HEK293 (cell line): ENCODE measurements at regions not wholly inside any gene's neighbourhood (a gene's known extent, or its start where the extent isn't known, plus 50 kb on each side); places are given as distances from the start of the nearest gene placed in this dataset.

ENCODE experiments used
- CTCF ChIA-PET: fragments of 350-600 bp; formaldehyde crosslinking; extraction: SDS; loops from one replicate; lab custom pipeline; 2021; ENCODE audit warnings: antibody characterized with exemption; lab: Yijun Ruan, JAX
- POLR2A ChIA-PET: fragments of 300-600 bp; formaldehyde crosslinking; extraction: SDS; loops from one replicate; lab custom pipeline; 2020; ENCODE audit warnings: antibody characterized with exemption, inconsistent platforms; lab: Yijun Ruan, JAX
- H3K27ac ChIP-seq: fragments of 200-500 bp; sonication (Bioruptor generic); 2 replicates; pipeline ENCODE4 v1.5.1; 2014; ENCODE audit warnings: low read depth, low read length, control low read depth, inconsistent platforms; ENCODE audit errors: extremely low read depth
- H3K36me3 ChIP-seq, 2 experiments: fragments of 200-500 bp in 1 of 2; sonication (Bioruptor generic) in 1 of 2; 1 replicate in 1 of 2; 2 replicates in 1 of 2; pipeline ENCODE4 v1.5.1; 2014 to 2017; ENCODE audit warnings: inconsistent platforms in 2 of 2, low read length in 2 of 2; ENCODE audit not compliant: control insufficient read depth in 2 of 2, insufficient read depth in 1 of 2
- H3K4me1 ChIP-seq: fragments of 200-500 bp; sonication (Bioruptor generic); 2 replicates; pipeline ENCODE4 v1.5.1; 2014; ENCODE audit warnings: mild to moderate bottlenecking, low read length, inconsistent platforms; ENCODE audit not compliant: control insufficient read depth, insufficient read depth
- H3K4me3 ChIP-seq: 2 replicates; pipeline ENCODE4 v1.5.1; 2011; ENCODE audit warnings: low read depth, mild to moderate bottlenecking, control low read depth, low read length, moderate library complexity
- H3K9me3 ChIP-seq: fragments of 200-500 bp; sonication (Bioruptor generic); 2 replicates; pipeline ENCODE4 v1.5.1; 2014; ENCODE audit warnings: low read depth, low read length, inconsistent platforms; ENCODE audit not compliant: control insufficient read depth, insufficient read depth
- KLF1 ChIP-seq: fragments of 450-650 bp; formaldehyde crosslinking; IDR thresholded peaks from 2 replicates; pipeline ENCODE4 v1.5.1; 2016; ENCODE audit warnings: missing biosample characterization, missing genetic modification characterization
- KLF16 ChIP-seq: fragments of 450-650 bp; formaldehyde crosslinking; IDR thresholded peaks from 2 replicates; pipeline ENCODE4 v1.5.1; 2017; ENCODE audit warnings: missing biosample characterization, missing genetic modification characterization
- RBAK ChIP-seq: fragments of 450-650 bp; formaldehyde crosslinking; IDR thresholded peaks from 2 replicates; pipeline ENCODE4 v1.5.1; 2016; ENCODE audit warnings: missing biosample characterization, missing genetic modification characterization
- SETDB1 ChIP-seq: IDR thresholded peaks from one replicate; pipeline ENCODE4 v1.6.1; 2017; ENCODE audit warnings: mild to moderate bottlenecking, low read length, moderate library complexity, mixed read lengths; ENCODE audit not compliant: insufficient read length
- TRIM28 ChIP-seq: IDR thresholded peaks from 2 replicates; pipeline ENCODE4 v1.6.1; 2011; ENCODE audit warnings: low read length, control low read depth, borderline replicate concordance
- YY1 ChIP-seq: fragments of 450-650 bp; formaldehyde crosslinking; IDR thresholded peaks from 2 replicates; pipeline ENCODE4 v1.5.1; 2018; ENCODE audit warnings: missing biosample characterization, missing genetic modification characterization
- ZNF133 ChIP-seq: fragments of 450-650 bp; formaldehyde crosslinking; IDR thresholded peaks from 2 replicates; pipeline ENCODE4 v1.5.1; 2016; ENCODE audit warnings: missing biosample characterization, missing genetic modification characterization
- ZNF2 ChIP-seq: fragments of 450-650 bp; formaldehyde crosslinking; IDR thresholded peaks from 2 replicates; pipeline ENCODE4 v1.5.1; 2016; ENCODE audit warnings: missing biosample characterization, missing genetic modification characterization
- ZNF23 ChIP-seq: fragments of 450-650 bp; formaldehyde crosslinking; IDR thresholded peaks from 2 replicates; pipeline ENCODE4 v1.5.1; 2016; ENCODE audit warnings: missing biosample characterization, missing genetic modification characterization, borderline replicate concordance
- ZNF311 ChIP-seq: fragments of 450-650 bp; formaldehyde crosslinking; IDR thresholded peaks from 2 replicates; pipeline ENCODE4 v1.5.1; 2017; ENCODE audit warnings: missing biosample characterization, missing genetic modification characterization, borderline replicate concordance
- ZNF335 ChIP-seq: fragments of 450-650 bp; formaldehyde crosslinking; conservative IDR thresholded peaks from 2 replicates; pipeline ENCODE4 v1.5.1; 2016; ENCODE audit warnings: missing biosample characterization, missing genetic modification characterization
- ZNF37A ChIP-seq: fragments of 450-650 bp; IDR thresholded peaks from 2 replicates; pipeline ENCODE4 v1.5.1; 2018; ENCODE audit warnings: missing biosample characterization, missing genetic modification characterization
- ZNF48 ChIP-seq: fragments of 450-650 bp; formaldehyde crosslinking; IDR thresholded peaks from 2 replicates; pipeline ENCODE4 v1.5.1; 2016; ENCODE audit warnings: missing biosample characterization, missing genetic modification characterization
- ZNF514 ChIP-seq: fragments of 450-650 bp; formaldehyde crosslinking; IDR thresholded peaks from 2 replicates; pipeline ENCODE4 v1.5.1; 2016; ENCODE audit warnings: missing biosample characterization, missing genetic modification characterization
- ZNF521 ChIP-seq: fragments of 450-650 bp; formaldehyde crosslinking; IDR thresholded peaks from 2 replicates; pipeline ENCODE4 v1.5.1; 2017; ENCODE audit warnings: missing biosample characterization, mild to moderate bottlenecking, missing genetic modification characterization
- ZNF530 ChIP-seq: fragments of 450-650 bp; formaldehyde crosslinking; IDR thresholded peaks from 2 replicates; pipeline ENCODE4 v1.5.1; 2016; ENCODE audit warnings: low read depth, missing biosample characterization, missing genetic modification characterization
- ZNF544 ChIP-seq: fragments of 450-650 bp; formaldehyde crosslinking; IDR thresholded peaks from 2 replicates; pipeline ENCODE4 v1.5.0; 2017; ENCODE audit warnings: missing biosample characterization, missing genetic modification characterization
- ZNF791 ChIP-seq: fragments of 450-650 bp; formaldehyde crosslinking; IDR thresholded peaks from 2 replicates; pipeline ENCODE4 v1.5.1; 2016; ENCODE audit warnings: missing biosample characterization, missing genetic modification characterization
- TF ChIP-seq, protein P1 (sequence below): fragments of 450-650 bp; formaldehyde crosslinking; IDR thresholded peaks from 2 replicates; pipeline ENCODE4 v1.5.1; 2016; ENCODE audit warnings: missing biosample characterization, missing genetic modification characterization
- TF ChIP-seq, protein P2 (sequence below): fragments of 450-650 bp; formaldehyde crosslinking; IDR thresholded peaks from 2 replicates; pipeline ENCODE4 v1.5.1; 2016; ENCODE audit warnings: missing biosample characterization, missing genetic modification characterization
- TF ChIP-seq, protein P3 (sequence below): fragments of 450-650 bp; formaldehyde crosslinking; IDR thresholded peaks from 2 replicates; pipeline ENCODE4 v1.5.1; 2016; ENCODE audit warnings: missing biosample characterization, missing genetic modification characterization, borderline replicate concordance
- TF ChIP-seq, protein P4 (sequence below): fragments of 450-650 bp; formaldehyde crosslinking; IDR thresholded peaks from 2 replicates; pipeline ENCODE4 v1.5.1; 2017; ENCODE audit warnings: missing biosample characterization, mild to moderate bottlenecking, missing genetic modification characterization, moderate library complexity
- TF ChIP-seq, protein P5 (sequence below): fragments of 450-650 bp; formaldehyde crosslinking; IDR thresholded peaks from 2 replicates; pipeline ENCODE4 v1.5.1; 2016; ENCODE audit warnings: missing biosample characterization, missing genetic modification characterization, low read depth
- TF ChIP-seq, protein P6 (sequence below): fragments of 450-650 bp; formaldehyde crosslinking; IDR thresholded peaks from 2 replicates; pipeline ENCODE4 v1.5.1; 2016; ENCODE audit warnings: missing biosample characterization, missing genetic modification characterization
- TF ChIP-seq, protein P7 (sequence below): fragments of 450-650 bp; formaldehyde crosslinking; IDR thresholded peaks from 2 replicates; pipeline ENCODE4 v1.5.1; 2016; ENCODE audit warnings: missing biosample characterization, missing genetic modification characterization

DNA sequence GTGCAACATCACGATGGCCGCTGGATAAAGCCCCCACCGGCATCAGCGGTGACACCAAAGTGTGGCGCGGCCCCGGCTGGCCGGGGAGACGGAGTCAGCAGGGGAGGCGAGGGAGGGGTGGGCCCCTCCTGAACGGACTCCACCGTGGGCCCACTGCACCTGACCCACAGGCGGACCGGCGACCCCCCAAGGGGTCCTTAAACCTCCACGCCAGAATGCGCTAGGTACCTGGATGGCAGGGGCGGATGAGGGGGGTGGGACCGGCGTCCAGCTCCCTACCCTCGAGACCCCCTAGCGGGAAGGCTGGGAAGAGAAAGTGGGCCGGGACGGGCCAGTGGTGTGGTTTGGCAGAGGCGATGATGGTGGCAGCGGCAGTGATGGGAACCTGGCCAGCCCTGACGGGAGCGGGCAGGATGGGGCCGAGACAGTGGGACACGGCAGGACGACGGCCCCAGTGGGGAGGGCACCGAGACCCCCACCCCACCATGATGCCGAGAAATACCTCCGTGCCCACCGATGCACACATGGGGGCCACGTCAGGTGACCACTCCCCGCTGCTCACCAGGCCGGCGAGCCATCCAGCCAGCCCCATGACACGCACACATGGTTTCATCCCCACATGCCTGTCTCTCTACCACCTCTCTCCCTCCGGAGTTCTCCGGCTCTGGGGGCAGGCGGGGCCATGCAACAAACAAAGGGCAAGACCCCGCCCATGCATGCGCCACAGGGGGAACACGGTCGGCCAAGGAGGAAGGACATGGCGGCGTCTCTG lies 771.9 kb upstream of the DEFB115 start:
- TF ChIP-seq, protein P1, sequence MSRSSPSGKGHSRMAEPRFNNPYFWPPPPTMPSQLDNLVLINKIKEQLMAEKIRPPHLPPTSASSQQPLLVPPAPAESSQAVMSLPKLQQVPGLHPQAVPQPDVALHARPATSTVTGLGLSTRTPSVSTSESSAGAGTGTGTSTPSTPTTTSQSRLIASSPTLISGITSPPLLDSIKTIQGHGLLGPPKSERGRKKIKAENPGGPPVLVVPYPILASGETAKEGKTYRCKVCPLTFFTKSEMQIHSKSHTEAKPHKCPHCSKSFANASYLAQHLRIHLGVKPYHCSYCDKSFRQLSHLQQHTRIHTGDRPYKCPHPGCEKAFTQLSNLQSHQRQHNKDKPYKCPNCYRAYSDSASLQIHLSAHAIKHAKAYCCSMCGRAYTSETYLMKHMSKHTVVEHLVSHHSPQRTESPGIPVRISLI (tag by site-specific recombination) = no peak
- no peak for TF ChIP-seq ZNF133 (tag by site-specific recombination)
- TF ChIP-seq, protein P2, sequence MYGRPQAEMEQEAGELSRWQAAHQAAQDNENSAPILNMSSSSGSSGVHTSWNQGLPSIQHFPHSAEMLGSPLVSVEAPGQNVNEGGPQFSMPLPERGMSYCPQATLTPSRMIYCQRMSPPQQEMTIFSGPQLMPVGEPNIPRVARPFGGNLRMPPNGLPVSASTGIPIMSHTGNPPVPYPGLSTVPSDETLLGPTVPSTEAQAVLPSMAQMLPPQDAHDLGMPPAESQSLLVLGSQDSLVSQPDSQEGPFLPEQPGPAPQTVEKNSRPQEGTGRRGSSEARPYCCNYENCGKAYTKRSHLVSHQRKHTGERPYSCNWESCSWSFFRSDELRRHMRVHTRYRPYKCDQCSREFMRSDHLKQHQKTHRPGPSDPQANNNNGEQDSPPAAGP (tag by site-specific recombination) = no peak
- no peak for TF ChIP-seq ZNF530 (tag by site-specific recombination)
- TF ChIP-seq, protein P3, sequence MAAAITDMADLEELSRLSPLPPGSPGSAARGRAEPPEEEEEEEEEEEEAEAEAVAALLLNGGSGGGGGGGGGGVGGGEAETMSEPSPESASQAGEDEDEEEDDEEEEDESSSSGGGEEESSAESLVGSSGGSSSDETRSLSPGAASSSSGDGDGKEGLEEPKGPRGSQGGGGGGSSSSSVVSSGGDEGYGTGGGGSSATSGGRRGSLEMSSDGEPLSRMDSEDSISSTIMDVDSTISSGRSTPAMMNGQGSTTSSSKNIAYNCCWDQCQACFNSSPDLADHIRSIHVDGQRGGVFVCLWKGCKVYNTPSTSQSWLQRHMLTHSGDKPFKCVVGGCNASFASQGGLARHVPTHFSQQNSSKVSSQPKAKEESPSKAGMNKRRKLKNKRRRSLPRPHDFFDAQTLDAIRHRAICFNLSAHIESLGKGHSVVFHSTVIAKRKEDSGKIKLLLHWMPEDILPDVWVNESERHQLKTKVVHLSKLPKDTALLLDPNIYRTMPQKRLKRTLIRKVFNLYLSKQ (tag by site-specific recombination) = no peak
- TF ChIP-seq, protein P4, sequence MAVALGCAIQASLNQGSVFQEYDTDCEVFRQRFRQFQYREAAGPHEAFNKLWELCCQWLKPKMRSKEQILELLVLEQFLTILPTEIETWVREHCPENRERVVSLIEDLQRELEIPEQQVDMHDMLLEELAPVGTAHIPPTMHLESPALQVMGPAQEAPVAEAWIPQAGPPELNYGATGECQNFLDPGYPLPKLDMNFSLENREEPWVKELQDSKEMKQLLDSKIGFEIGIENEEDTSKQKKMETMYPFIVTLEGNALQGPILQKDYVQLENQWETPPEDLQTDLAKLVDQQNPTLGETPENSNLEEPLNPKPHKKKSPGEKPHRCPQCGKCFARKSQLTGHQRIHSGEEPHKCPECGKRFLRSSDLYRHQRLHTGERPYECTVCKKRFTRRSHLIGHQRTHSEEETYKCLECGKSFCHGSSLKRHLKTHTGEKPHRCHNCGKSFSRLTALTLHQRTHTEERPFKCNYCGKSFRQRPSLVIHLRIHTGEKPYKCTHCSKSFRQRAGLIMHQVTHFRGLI (tag by site-specific recombination) = no peak
- no peak for TF ChIP-seq KLF16 (tag by site-specific recombination)
- TF ChIP-seq ZNF2 (tag by site-specific recombination) = no peak
- no peak for TF ChIP-seq ZNF521 (tag by site-specific recombination)
- TF ChIP-seq ZNF791 (tag by site-specific recombination) = no peak
- TF ChIP-seq, protein P5, sequence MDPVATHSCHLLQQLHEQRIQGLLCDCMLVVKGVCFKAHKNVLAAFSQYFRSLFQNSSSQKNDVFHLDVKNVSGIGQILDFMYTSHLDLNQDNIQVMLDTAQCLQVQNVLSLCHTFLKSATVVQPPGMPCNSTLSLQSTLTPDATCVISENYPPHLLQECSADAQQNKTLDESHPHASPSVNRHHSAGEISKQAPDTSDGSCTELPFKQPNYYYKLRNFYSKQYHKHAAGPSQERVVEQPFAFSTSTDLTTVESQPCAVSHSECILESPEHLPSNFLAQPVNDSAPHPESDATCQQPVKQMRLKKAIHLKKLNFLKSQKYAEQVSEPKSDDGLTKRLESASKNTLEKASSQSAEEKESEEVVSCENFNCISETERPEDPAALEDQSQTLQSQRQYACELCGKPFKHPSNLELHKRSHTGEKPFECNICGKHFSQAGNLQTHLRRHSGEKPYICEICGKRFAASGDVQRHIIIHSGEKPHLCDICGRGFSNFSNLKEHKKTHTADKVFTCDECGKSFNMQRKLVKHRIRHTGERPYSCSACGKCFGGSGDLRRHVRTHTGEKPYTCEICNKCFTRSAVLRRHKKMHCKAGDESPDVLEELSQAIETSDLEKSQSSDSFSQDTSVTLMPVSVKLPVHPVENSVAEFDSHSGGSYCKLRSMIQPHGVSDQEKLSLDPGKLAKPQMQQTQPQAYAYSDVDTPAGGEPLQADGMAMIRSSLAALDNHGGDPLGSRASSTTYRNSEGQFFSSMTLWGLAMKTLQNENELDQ (tag by site-specific recombination) = no peak
- no peak for TF ChIP-seq YY1 (tag by site-specific recombination)
- no peak overlapping the region for H3K27ac ChIP-seq
- no peaks in the 10 kb centered on the region for H3K9me3 ChIP-seq
- ChIA-PET POLR2A (no interaction called here), CTCF (no interaction called here)
- H3K4me3 ChIP-seq = no peak overlapping the region
- H3K4me1 ChIP-seq = no peaks in the 10 kb centered on the region
- H3K36me3 ChIP-seq = no peaks in the 10 kb centered on the region

DNA sequence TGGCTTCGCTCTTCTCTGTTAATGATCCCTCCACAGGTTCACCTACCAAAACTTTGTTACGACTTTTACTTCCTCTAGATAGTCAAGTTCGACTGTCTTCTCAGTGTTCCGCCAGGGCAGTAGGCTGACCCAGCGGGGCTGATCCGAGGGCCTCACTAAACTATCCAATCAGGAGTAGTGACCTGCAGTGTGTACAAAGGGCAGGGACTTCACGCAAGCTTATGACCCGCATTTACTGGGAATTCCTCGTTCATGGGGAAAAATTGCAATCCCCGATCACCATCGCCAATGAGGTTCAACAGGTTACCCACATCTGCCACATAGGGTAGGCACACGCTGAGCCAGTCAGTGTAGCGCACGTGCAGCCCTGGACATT lies 771.4 kb upstream of the DEFB115 start:
- TF ChIP-seq SETDB1 (no peak), ZNF544 (tag by site-specific recombination) (no peak), TRIM28 (no peak), ZNF335 (no peak), RBAK (tag by site-specific recombination) (no peak), ZNF37A (no peak), ZNF514 (tag by site-specific recombination) (no peak), ZNF48 (tag by site-specific recombination) (no peak), KLF1 (tag by site-specific recombination) (no peak), ZNF23 (tag by site-specific recombination) (no peak), ZNF311 (tag by site-specific recombination) (no peak)
- TF ChIP-seq, protein P6, sequence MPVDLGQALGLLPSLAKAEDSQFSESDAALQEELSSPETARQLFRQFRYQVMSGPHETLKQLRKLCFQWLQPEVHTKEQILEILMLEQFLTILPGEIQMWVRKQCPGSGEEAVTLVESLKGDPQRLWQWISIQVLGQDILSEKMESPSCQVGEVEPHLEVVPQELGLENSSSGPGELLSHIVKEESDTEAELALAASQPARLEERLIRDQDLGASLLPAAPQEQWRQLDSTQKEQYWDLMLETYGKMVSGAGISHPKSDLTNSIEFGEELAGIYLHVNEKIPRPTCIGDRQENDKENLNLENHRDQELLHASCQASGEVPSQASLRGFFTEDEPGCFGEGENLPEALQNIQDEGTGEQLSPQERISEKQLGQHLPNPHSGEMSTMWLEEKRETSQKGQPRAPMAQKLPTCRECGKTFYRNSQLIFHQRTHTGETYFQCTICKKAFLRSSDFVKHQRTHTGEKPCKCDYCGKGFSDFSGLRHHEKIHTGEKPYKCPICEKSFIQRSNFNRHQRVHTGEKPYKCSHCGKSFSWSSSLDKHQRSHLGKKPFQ (tag by site-specific recombination) = no peak
- TF ChIP-seq, protein P7, sequence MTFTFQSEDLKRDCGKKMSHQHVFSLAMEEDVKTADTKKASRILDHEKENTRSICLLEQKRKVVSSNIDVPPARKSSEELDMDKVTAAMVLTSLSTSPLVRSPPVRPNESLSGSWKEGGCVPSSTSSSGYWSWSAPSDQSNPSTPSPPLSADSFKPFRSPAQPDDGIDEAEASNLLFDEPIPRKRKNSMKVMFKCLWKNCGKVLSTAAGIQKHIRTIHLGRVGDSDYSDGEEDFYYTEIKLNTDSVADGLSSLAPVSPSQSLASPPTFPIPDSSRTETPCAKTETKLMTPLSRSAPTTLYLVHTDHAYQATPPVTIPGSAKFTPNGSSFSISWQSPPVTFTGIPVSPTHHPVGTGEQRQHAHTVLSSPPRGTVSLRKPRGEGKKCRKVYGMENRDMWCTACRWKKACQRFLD (tag by site-specific recombination) = no peak
- no peak overlapping the region for H3K4me3 ChIP-seq
- ChIA-PET CTCF (no interaction called here), POLR2A (no interaction called here)
- H3K4me1 ChIP-seq = no peaks in the 10 kb centered on the region
- no peaks in the 10 kb centered on the region for H3K36me3 ChIP-seq
- no peaks in the 10 kb centered on the region for H3K9me3 ChIP-seq
- H3K27ac ChIP-seq = no peak overlapping the region
